ENCODE measurements at regions not wholly inside any gene's neighbourhood (a gene's known extent, or its start where the extent isn't known, plus 50 kb on each side); places are given as distances from the start of the nearest gene placed in this dataset.
"Not testable (repeated sequence)": the region's sequence is repeated elsewhere in the genome, so short reads cannot be mapped to it uniquely, and the experiment has no call there.

GRCh38 chr14:86115972-86116371 lies 586.0 kb downstream of the FLRT2 start:
- no peak for DNase-seq
- no peaks in the 10 kb centered on the region for H3K9me3 ChIP-seq
- H3K27me3 ChIP-seq = no peaks in the 10 kb centered on the region
- no peaks in the 10 kb centered on the region for H3K36me3 ChIP-seq
- TF ChIP-seq CTCF (IDR thresholded peaks at IDR 0.05) (no peak), POLR2A (IDR thresholded peaks at IDR 0.05) (no peak)
- no peaks in the 10 kb centered on the region for H3K4me1 ChIP-seq
- 90 to 93% methylated on average over 1 of the region's 1 CpG for WGBS, 2 donors
- no peak overlapping the region for H3K4me3 ChIP-seq (replicated peaks in 1 of 3)
- H3K27ac ChIP-seq = no peak overlapping the region
- intact Hi-C loops (cut with DNase I) = no loop called here

GRCh38 chr14:86110871-86111270 lies 580.9 kb downstream of the FLRT2 start:
- H3K4me3 ChIP-seq (replicated peaks in 1 of 3); H3K4me1 ChIP-seq; H3K27me3 ChIP-seq; intact Hi-C loops (cut with DNase I); H3K36me3 ChIP-seq; H3K9me3 ChIP-seq; H3K27ac ChIP-seq; DNase-seq: not testable (repeated sequence)
- WGBS, 2 donors = 79 to 84% methylated on average over 12 to 13 of the region's 13 CpGs

GRCh38 chr14:86104691-86105265 lies 574.8 kb downstream of the FLRT2 start:
- H3K36me3 ChIP-seq = no peaks in the 10 kb centered on the region
- H3K27ac ChIP-seq = no peak overlapping the region
- no peak for DNase-seq
- H3K27me3 ChIP-seq = no peaks in the 10 kb centered on the region
- H3K9me3 ChIP-seq = no peaks in the 10 kb centered on the region
- TF ChIP-seq CTCF (IDR thresholded peaks at IDR 0.05) (no peak), POLR2A (IDR thresholded peaks at IDR 0.05) (no peak)
- no peaks in the 10 kb centered on the region for H3K4me1 ChIP-seq
- WGBS, 2 donors = 73 to 78% methylated on average over 3 of the region's 3 CpGs
- intact Hi-C loops (cut with DNase I) = no loop called here
- no peak overlapping the region for H3K4me3 ChIP-seq (replicated peaks in 1 of 3)

- TF ChIP-seq POLR2A (IDR thresholded peaks at IDR 0.05) (no peak), CTCF (IDR thresholded peaks at IDR 0.05) (no peak)
- Histone ChIP-seq H3K4me3 (replicated peaks in 1 of 3) (no peak overlapping the region), H3K27me3 (no peaks in the 10 kb centered on the region), H3K9me3 (no peaks in the 10 kb centered on the region), H3K4me1 (no peaks in the 10 kb centered on the region), H3K36me3 (no peaks in the 10 kb centered on the region), H3K27ac (no peak overlapping the region)
- DNase-seq = no peak
- intact Hi-C loops (cut with DNase I) = no loop called here
These were observed 564.6 kb downstream of the FLRT2 start for GRCh38 chr14:86094512-86094911.

- intact Hi-C loops (cut with DNase I) = no loop called here
- TF ChIP-seq POLR2A (IDR thresholded peaks at IDR 0.05) = no peak
- no peak for TF ChIP-seq CTCF (IDR thresholded peaks at IDR 0.05)
- no peak overlapping the region for H3K27ac ChIP-seq
- no peak for DNase-seq
- no peaks in the 10 kb centered on the region for H3K9me3 ChIP-seq
- no peaks in the 10 kb centered on the region for H3K27me3 ChIP-seq
- WGBS, 2 donors = 92 to 93% methylated on average over 1 of the region's 1 CpG
- no peaks in the 10 kb centered on the region for H3K4me1 ChIP-seq
- H3K4me3 ChIP-seq (replicated peaks in 1 of 3) = no peak overlapping the region
- no peaks in the 10 kb centered on the region for H3K36me3 ChIP-seq
These were observed 561.9 kb downstream of the FLRT2 start for GRCh38 chr14:86091811-86092210.

GRCh38 chr14:86088156-86088555 lies 558.2 kb downstream of the FLRT2 start:
- no peaks in the 10 kb centered on the region for H3K4me1 ChIP-seq

More at GRCh38 chr14:86088156-86088555, 558.2 kb downstream of the FLRT2 start:
- Histone ChIP-seq H3K9me3 (no peaks in the 10 kb centered on the region), H3K36me3 (no peaks in the 10 kb centered on the region), H3K4me3 (replicated peaks in 1 of 3) (no peak overlapping the region), H3K27ac (no peak overlapping the region), H3K27me3 (no peaks in the 10 kb centered on the region)
- DNase-seq = no peak
- intact Hi-C loops (cut with DNase I) = no loop called here
- 76 to 85% methylated on average over 1 of the region's 1 CpG for WGBS, 2 donors
- no peak for TF ChIP-seq POLR2A (IDR thresholded peaks at IDR 0.05)
- no peak for TF ChIP-seq CTCF (IDR thresholded peaks at IDR 0.05)

Data from thyroid gland (tissue), 4 donors.